HG03135 (cell line): ENCODE measurements at regions not wholly inside any gene's neighbourhood (a gene's known extent, or its start where the extent isn't known, plus 50 kb on each side); places are given as distances from the start of the nearest gene placed in this dataset.
"Not testable (repeated sequence)": the region's sequence is repeated elsewhere in the genome, so short reads cannot be mapped to it uniquely, and the experiment has no call there.

Experiments
- ATAC-seq: cut with Tn5 transposase; IDR thresholded peaks from one replicate; pipeline ENCODE4 v1.9.1; 2021; ENCODE audit warnings: mild to moderate bottlenecking, moderate library complexity; ENCODE audit not compliant: unreplicated experiment

DNA sequence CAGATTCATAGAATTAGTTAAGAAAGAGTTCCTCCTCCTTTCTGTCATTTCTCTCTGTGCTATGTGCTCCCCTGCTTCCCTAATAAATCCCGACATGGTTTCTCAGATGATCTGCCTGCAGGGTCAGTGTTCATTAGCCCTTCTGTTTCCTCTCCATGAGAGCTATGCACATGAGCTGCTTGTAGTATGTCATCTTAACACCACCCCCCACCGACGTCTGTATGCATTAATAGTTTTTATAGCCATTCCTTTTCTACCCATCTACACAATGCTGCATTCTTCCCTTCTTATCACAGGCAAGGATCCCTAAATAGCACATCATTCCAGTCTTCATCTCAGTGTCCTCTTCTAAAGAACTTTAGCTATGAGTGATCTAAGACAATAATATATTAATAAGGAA, 809.1 kb downstream of the ANKRD7 start:
- ATAC-seq, result no peak

DNA sequence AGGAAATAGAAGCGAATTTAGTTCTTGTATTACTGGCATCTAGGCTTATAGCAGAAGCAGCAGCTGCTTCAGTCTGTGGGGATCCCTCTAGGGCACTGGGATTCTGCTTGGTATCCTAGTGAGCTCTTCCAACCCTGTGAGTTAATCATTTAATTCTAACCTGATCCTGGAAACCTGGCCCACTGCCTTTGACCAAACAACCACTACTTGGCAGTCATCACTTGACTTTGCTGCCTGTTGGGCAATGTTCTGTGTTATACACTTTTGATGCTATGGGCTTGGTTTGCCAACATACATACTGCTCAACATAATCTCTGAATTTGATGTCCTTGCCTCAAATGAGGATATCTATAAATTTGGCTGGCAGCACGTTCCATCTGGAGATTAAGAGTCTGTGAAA, 813.4 kb downstream of the ANKRD7 start:
- no peak for ATAC-seq

DNA sequence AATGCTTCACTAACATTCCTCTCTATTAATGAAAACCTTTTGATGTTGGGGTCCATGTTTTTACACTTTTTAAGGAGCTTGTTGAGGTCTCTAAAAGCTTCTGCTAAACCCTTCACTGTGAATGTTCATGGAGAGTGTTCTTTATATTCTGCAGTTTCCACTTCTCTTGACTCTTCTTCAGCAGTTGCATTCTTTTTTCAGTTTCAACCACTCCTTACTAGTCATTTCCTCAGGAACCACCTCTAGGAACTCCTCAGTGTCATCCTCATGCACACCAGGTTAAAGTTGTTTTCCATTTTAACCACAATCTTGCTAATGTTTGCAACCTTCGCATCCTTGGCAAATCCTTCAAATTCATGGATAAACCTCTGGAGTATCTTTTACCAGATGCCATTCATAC, 821.6 kb downstream of the ANKRD7 start:
- ATAC-seq, result no peak

GRCh38 chr7:119065966-119066365, 841.5 kb downstream of the ANKRD7 start:
- ATAC-seq, result no peak

- no peak for ATAC-seq
Measured at GRCh38 chr7:119086026-119086425, 861.5 kb downstream of the ANKRD7 start.

GRCh38 chr7:119090851-119091250, 866.3 kb downstream of the ANKRD7 start:
- no peak for ATAC-seq

DNA sequence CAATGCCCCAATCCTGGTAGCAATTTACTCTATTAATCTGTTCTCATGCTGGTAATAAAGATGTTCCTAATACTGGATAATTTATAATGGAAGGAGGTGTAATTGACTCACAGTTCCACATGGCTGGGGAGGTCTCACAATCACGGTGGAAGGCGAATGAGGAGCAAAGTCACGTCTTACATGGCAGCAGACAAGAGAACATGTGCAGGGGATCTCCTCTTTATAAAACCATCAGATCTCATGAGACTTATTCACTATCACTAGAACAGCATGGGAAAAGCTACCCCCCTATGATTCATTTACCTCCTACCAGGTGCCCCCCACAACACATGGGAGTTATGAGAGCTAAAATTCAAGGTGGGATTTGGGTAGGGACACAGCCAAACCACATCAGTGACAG, 872.2 kb downstream of the ANKRD7 start:
- ATAC-seq, result no peak

- not testable (repeated sequence) for ATAC-seq
Measured at GRCh38 chr7:119100611-119101258, 876.2 kb downstream of the ANKRD7 start.

GRCh38 chr7:119102291-119102690, 877.8 kb downstream of the ANKRD7 start:
- ATAC-seq, result no peak

GRCh38 chr7:119105381-119105780, 880.9 kb downstream of the ANKRD7 start:
- no peak for ATAC-seq

- no peak for ATAC-seq
Measured at GRCh38 chr7:119123326-119123725, 898.8 kb downstream of the ANKRD7 start.

- ATAC-seq, result no peak
Measured at GRCh38 chr7:119127706-119128105, 903.2 kb downstream of the ANKRD7 start.

GRCh38 chr7:119132436-119132835, 907.9 kb downstream of the ANKRD7 start:
- no peak for ATAC-seq

GRCh38 chr7:119167431-119167830, 942.9 kb downstream of the ANKRD7 start:
- ATAC-seq, result no peak

DNA sequence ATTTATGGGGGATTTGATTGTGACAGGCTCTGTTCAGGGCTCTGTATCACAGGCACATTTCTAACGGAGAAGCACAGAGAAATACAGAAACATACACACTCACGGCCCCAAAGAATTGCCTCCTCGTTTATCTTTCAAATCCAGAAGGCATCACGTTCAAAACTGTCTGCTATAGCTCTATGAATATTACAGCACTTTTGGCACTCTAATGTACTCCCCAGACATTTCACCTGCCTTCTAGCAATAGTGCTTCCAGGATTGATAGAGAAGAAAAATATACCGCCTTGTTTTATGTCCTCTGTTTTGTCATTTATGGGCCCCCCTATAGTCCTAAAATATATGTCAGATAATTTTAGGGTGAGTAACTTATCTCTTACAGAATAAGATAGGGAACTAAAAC, 947.5 kb downstream of the ANKRD7 start:
- no peak for ATAC-seq

DNA sequence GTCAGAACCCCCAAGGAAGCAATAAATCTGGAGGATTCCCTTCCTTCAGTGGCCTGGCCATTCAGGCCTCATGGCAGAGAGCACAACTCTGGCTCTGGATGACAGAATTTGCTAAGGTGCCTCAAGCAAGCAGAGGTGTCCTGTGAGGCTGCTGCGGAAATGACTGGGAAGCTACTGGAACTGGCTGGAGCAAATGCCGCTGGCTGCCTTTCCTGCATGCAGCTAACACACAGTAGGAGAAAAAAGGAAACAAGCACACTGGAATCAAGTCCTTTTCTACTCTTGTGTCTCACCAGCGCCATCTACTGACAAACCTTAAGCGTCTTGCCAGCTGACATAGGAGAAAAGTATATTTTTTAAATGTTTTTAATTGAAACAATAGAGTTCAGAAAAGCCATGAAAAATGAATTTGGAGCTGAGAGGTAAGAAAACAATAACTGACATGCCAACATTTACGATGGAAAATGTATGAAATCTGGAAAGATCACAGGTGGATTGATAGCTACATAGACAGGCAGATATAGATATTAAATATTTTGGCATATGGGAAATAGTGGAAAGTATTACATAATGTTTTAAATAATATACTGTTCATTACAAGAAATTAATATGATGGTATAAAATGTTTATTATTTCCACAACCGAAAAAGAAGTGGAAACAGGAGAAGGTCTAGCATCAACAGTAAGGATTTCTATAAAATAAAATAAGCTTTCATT, 951.6 kb downstream of the ANKRD7 start:
- ATAC-seq, result no peak

GRCh38 chr7:119177863-119178262, 953.4 kb downstream of the ANKRD7 start:
- ATAC-seq, result no peak

GRCh38 chr7:119184124-119184788, 959.8 kb downstream of the ANKRD7 start:
- no peak for ATAC-seq

DNA sequence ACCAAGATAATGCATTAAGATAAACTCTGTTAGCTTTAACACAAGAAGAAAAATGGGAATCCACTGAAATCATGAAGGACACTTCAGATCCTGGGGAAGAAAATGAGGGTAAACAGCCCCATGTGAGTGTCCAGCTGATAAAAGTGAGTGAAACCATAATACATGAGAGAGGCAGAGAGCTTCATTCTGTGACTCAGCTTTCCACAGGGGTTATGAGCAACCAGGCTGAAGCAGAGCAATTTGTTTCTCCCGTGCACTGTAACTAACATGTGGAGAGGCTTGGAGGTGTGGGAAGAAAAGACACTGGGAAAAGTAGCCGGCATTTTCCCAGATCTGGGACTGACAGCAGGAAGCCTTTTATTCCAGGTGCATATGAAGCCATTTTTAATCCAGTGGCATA, 971.7 kb downstream of the ANKRD7 start:
- ATAC-seq, result no peak

- ATAC-seq, result peak; percentile 11
Measured at GRCh38 chr7:119197172-119197876, 972.8 kb downstream of the ANKRD7 start.

DNA sequence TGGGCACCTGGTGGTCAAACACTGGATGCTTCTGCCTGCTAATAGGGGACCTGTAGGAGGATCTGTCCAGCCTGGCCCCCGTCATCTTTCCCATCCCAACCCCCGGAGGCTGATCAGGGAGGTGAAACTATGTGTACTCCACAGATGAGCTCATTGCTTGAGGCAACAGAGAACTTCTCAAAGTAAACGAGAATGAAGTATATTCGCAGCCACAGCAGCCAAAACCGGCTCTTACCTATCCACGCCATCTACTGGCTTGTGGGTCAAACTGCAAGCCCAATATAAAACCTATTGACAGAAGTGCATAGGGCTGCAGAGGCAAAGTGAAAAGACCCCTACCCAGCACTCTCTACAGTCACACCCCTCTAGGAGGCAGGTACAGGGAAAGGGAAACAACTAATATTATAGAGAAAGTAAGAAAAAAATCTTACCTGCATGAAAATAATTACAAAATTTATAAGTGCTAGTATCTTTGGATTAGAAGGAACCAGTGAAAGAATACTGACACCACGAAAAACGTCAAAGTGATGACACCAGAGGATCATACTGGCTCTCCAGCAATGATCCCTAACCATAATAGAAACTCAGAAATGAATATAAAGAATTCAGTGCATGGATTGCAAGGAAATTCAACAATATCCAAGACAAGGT, 973.5 kb downstream of the ANKRD7 start:
- peak; percentile 90 for ATAC-seq
